HCT116 (cell line): ENCODE measurements at regions not wholly inside any gene's neighbourhood (a gene's known extent, or its start where the extent isn't known, plus 50 kb on each side); places are given as distances from the start of the nearest gene placed in this dataset.

Experiments
- ATAC-seq: fragments of 200-7000 bp; cut with Tn5 transposase; 2 replicates; pipeline ENCODE4 v1.9.1; 2020; ENCODE audit warnings: mild to moderate bottlenecking, moderate library complexity
- BruUV-seq: library from RNA; stranded (reverse); fragments of 400-500 nt; replicated peaks from 2 replicates; lab custom pipeline; 2021; lab: Mats Ljungman, UMichigan
- CTCF ChIA-PET: fragments of 300-600 bp; sonication (Branson Sonifier 250); formaldehyde crosslinking; loops from one replicate; lab custom pipeline; 2021; ENCODE audit warnings: antibody characterized with exemption; lab: Charles Lee
- POLR2A ChIA-PET: fragments of 300-600, 350-600 bp; sonication (Branson Sonifier 250); formaldehyde crosslinking; loops from one replicate; lab custom pipeline; 2021; ENCODE audit warnings: antibody characterized with exemption; lab: Charles Lee
- RAD21 ChIA-PET, 2 experiments: fragments of 300-600 bp; sonication (Branson Sonifier 250); formaldehyde crosslinking; loops; one replicate each; lab custom pipeline; 2023; ENCODE audit warnings: low total read pairs in 2 of 2; ENCODE audit not compliant: uncharacterized antibody in 2 of 2, unreplicated experiment in 2 of 2, low non-redundant PET in 1 of 2; lab: Charles Lee
- DNase-seq: peaks from one replicate; pipeline ENCODE4 v3.0.0-alpha.2; 2010; ENCODE audit warnings: low read depth, low spot score
- H2AFZ ChIP-seq: fragments of 200-600 bp; shearing (Covaris generic), sonication (generic); 2 replicates; pipeline ENCODE4 v1.6.1; 2017; ENCODE audit warnings: low read depth, mixed run types, mixed read lengths, antibody characterized with exemption, low read length; ENCODE audit not compliant: poor library complexity, severe bottlenecking
- H3K27ac ChIP-seq: 2 replicates; pipeline ENCODE4 v1.5.1; 2012; ENCODE audit warnings: low read depth, low read length
- H3K27me3 ChIP-seq: fragments of 200-600 bp; sonication (generic); 2 replicates; pipeline ENCODE4 v1.6.1; 2016; ENCODE audit warnings: mixed run types, low read length, mixed read lengths; ENCODE audit not compliant: insufficient read depth
- H3K36me3 ChIP-seq, 2 experiments: fragments of 200-500 bp in 1 of 2; fragments of 200-600 bp in 1 of 2; sonication (Bioruptor generic) in 1 of 2; sonication (generic) in 1 of 2; 2 replicates each; pipeline versions ENCODE4 v1.5.1 to v1.6.1; 2014 to 2016; ENCODE audit warnings: low read length in 2 of 2, inconsistent platforms in 1 of 2, mixed read lengths in 1 of 2, mixed run types in 1 of 2; ENCODE audit not compliant: insufficient read depth in 2 of 2, control insufficient read depth in 1 of 2
- H3K4me1 ChIP-seq, 2 experiments: fragments of 200-600 bp in 1 of 2; sonication (generic) in 1 of 2; 2 replicates each; pipeline versions ENCODE4 v1.5.1 to v1.6.1; 2012 to 2017; ENCODE audit warnings: low read length in 2 of 2, inconsistent platforms in 1 of 2, mild to moderate bottlenecking in 1 of 2, mixed read lengths in 1 of 2, mixed run types in 1 of 2, moderate library complexity in 1 of 2; ENCODE audit not compliant: insufficient read depth in 2 of 2, control insufficient read depth in 1 of 2
- H3K4me2 ChIP-seq: fragments of 200-600 bp; sonication (generic); 2 replicates; pipeline ENCODE4 v1.6.1; 2017; ENCODE audit warnings: mixed run types, low read length, mixed read lengths
- H3K4me3 ChIP-seq, 2 experiments: fragments of 200-600 bp in 1 of 2; sonication (generic) in 1 of 2; replicated peaks in 1 of 2; 2 replicates each; pipeline ENCODE4 v1.5.1; 2011 to 2016; ENCODE audit warnings: low read length in 2 of 2, control low read depth in 1 of 2, low read depth in 1 of 2, mild to moderate bottlenecking in 1 of 2, mixed read lengths in 1 of 2, mixed run types in 1 of 2
- H3K79me2 ChIP-seq: fragments of 200-600 bp; sonication (generic); 2 replicates; pipeline ENCODE4 v1.6.1; 2017; ENCODE audit warnings: mild to moderate bottlenecking, mixed run types, low read length, moderate library complexity, mixed read lengths; ENCODE audit not compliant: insufficient read depth
- H3K9ac ChIP-seq: fragments of 200-600 bp; sonication (generic); 2 replicates; pipeline ENCODE4 v1.6.1; 2016; ENCODE audit warnings: low read length, mixed read lengths
- H3K9me2 ChIP-seq: fragments of 200-600 bp; sonication (generic), shearing (Covaris generic); 2 replicates; pipeline ENCODE4 v1.6.1; 2017; ENCODE audit warnings: mixed run types, mild to moderate bottlenecking, moderate library complexity; ENCODE audit not compliant: insufficient read depth
- H3K9me3 ChIP-seq, 2 experiments: fragments of 200-500 bp in 1 of 2; fragments of 200-600 bp in 1 of 2; sonication (Bioruptor generic) in 1 of 2; sonication (generic) in 1 of 2; 2 replicates each; pipeline ENCODE4 v1.6.1; 2014 to 2017; ENCODE audit warnings: low read length in 2 of 2, mixed read lengths in 2 of 2, inconsistent platforms in 1 of 2, low read depth in 1 of 2, mild to moderate bottlenecking in 1 of 2, mixed run types in 1 of 2, moderate library complexity in 1 of 2; ENCODE audit not compliant: control insufficient read depth in 1 of 2, insufficient read depth in 1 of 2
- H4K20me1 ChIP-seq: fragments of 200-600 bp; sonication (generic), shearing (Covaris generic); 2 replicates; pipeline ENCODE4 v1.6.1; 2017; ENCODE audit warnings: mixed run types, mild to moderate bottlenecking, moderate library complexity; ENCODE audit not compliant: insufficient read depth
- ELF1 ChIP-seq: IDR thresholded peaks from 2 replicates; pipeline ENCODE4 v1.6.1; 2012; ENCODE audit warnings: low read depth, borderline replicate concordance
- EZH2 ChIP-seq: fragments of 200-600 bp; sonication (generic); IDR thresholded peaks from 2 replicates; pipeline ENCODE4 v1.6.1; 2017; ENCODE audit warnings: antibody characterized with exemption, mixed run types
- JUND ChIP-seq: IDR thresholded peaks from 2 replicates; pipeline ENCODE4 v1.6.1; 2012
- POLR2A ChIP-seq: IDR thresholded peaks from 2 replicates; pipeline ENCODE4 v1.7.0; 2011; ENCODE audit warnings: borderline replicate concordance; ENCODE audit not compliant: insufficient read depth, insufficient read length; ENCODE audit errors: extremely low read depth
- POLR2AphosphoS5 ChIP-seq: IDR thresholded peaks from 2 replicates; pipeline ENCODE4 v1.6.1; 2011; ENCODE audit warnings: mild to moderate bottlenecking, low read depth, low read length, moderate library complexity
- SIN3A ChIP-seq: IDR thresholded peaks from 2 replicates; pipeline ENCODE4 v1.6.1; 2012; ENCODE audit warnings: low read depth
- SRF ChIP-seq: IDR thresholded peaks from 2 replicates; pipeline ENCODE4 v1.6.1; 2012; ENCODE audit warnings: low read depth
- YY1 ChIP-seq: IDR thresholded peaks from 2 replicates; pipeline ENCODE4 v1.6.1; 2011; ENCODE audit warnings: low read length, low read depth, moderate library complexity, mild to moderate bottlenecking; ENCODE audit not compliant: insufficient replicate concordance; ENCODE audit errors: extremely low read depth
- ZNF274 ChIP-seq: fragments of 200-500 bp; sonication (Bioruptor generic); IDR thresholded peaks from 2 replicates; pipeline ENCODE4 v1.6.1; 2014; ENCODE audit warnings: mild to moderate bottlenecking, low read depth, low read length, inconsistent platforms
- intact Hi-C: fragments of 100-400 bp; cut with micrococcal nuclease; formaldehyde crosslinking; loops from 2 replicates; pipeline ENCODE4 v1.10.0; 2022
- TF ChIP-seq, protein P1 (sequence below): IDR thresholded peaks from 2 replicates; pipeline ENCODE4 v1.6.1; 2012; ENCODE audit warnings: low read depth
- TF ChIP-seq, protein P2 (sequence below): IDR thresholded peaks from 2 replicates; pipeline ENCODE4 v1.6.1; 2012

- TF ChIP-seq POLR2AphosphoS5 (no peak), YY1 (no peak), POLR2A (no peak), SIN3A (no peak), ZNF274 (no peak), SRF (no peak), EZH2 (no peak), JUND (no peak), ELF1 (no peak)
- TF ChIP-seq, protein P1, sequence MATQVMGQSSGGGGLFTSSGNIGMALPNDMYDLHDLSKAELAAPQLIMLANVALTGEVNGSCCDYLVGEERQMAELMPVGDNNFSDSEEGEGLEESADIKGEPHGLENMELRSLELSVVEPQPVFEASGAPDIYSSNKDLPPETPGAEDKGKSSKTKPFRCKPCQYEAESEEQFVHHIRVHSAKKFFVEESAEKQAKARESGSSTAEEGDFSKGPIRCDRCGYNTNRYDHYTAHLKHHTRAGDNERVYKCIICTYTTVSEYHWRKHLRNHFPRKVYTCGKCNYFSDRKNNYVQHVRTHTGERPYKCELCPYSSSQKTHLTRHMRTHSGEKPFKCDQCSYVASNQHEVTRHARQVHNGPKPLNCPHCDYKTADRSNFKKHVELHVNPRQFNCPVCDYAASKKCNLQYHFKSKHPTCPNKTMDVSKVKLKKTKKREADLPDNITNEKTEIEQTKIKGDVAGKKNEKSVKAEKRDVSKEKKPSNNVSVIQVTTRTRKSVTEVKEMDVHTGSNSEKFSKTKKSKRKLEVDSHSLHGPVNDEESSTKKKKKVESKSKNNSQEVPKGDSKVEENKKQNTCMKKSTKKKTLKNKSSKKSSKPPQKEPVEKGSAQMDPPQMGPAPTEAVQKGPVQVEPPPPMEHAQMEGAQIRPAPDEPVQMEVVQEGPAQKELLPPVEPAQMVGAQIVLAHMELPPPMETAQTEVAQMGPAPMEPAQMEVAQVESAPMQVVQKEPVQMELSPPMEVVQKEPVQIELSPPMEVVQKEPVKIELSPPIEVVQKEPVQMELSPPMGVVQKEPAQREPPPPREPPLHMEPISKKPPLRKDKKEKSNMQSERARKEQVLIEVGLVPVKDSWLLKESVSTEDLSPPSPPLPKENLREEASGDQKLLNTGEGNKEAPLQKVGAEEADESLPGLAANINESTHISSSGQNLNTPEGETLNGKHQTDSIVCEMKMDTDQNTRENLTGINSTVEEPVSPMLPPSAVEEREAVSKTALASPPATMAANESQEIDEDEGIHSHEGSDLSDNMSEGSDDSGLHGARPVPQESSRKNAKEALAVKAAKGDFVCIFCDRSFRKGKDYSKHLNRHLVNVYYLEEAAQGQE, result no peak
- TF ChIP-seq, protein P2, sequence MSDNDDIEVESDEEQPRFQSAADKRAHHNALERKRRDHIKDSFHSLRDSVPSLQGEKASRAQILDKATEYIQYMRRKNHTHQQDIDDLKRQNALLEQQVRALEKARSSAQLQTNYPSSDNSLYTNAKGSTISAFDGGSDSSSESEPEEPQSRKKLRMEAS, result no peak
- RAD21 ChIA-PET, result no interaction called here
- H3K36me3 ChIP-seq, result no peaks in the 10 kb centered on the region
- CTCF ChIA-PET, result interaction anchor here (0.8 kb wide), 1 partner anchor 8 kb away, joined by 3 read pairs; no protein-coding TSS in a partner anchor
- no peaks in the 10 kb centered on the region for H3K27me3 ChIP-seq
- no peak overlapping the region for H3K4me3 ChIP-seq
- H3K9ac ChIP-seq, result no peak overlapping the region
- intact Hi-C loops, result no loop called here
- H3K9me2 ChIP-seq, result no peaks in the 10 kb centered on the region
- H3K9me3 ChIP-seq, result no peaks in the 10 kb centered on the region
- no peaks in the 10 kb centered on the region for H4K20me1 ChIP-seq
- ATAC-seq (no peak), DNase-seq (no peak)
- POLR2A ChIA-PET, result no interaction called here
- H2AFZ ChIP-seq, result no peak overlapping the region
- no peak overlapping the region for H3K4me2 ChIP-seq
- peaks cover 8 to 18% of the 10 kb centered on the region in 2 experiments for H3K4me1 ChIP-seq
- no peaks in the 10 kb centered on the region for H3K79me2 ChIP-seq
- H3K27ac ChIP-seq, result no peak overlapping the region
- BruUV-seq, result no TSS peak
These were observed 84.6 kb upstream of the TRIM2 start for GRCh38 chr4:153119626-153120025.
